MM.1S (cell line): ENCODE measurements at regions not wholly inside any gene's neighbourhood (a gene's known extent, or its start where the extent isn't known, plus 50 kb on each side); places are given as distances from the start of the nearest gene placed in this dataset.

Source experiments
- DNase-seq: peaks from one replicate; pipeline ENCODE4 v3.0.0-alpha.2; 2015
- H2AFZ ChIP-seq: fragments of 300-600 bp; sonication (generic); 2 replicates; pipeline ENCODE4 v1.6.0; 2016; ENCODE audit warnings: antibody characterized with exemption, low read length
- H3F3A ChIP-seq: fragments of 300-600 bp; sonication (generic); 2 replicates; pipeline ENCODE4 v1.6.1; 2016; ENCODE audit warnings: mild to moderate bottlenecking, antibody characterized with exemption, low read length, moderate library complexity, mixed read lengths; ENCODE audit not compliant: insufficient read depth
- H3K27ac ChIP-seq: fragments of 300-600 bp; sonication (generic); 2 replicates; pipeline ENCODE4 v1.5.1; 2016; ENCODE audit warnings: mild to moderate bottlenecking, low read length
- H3K27me3 ChIP-seq: fragments of 300-600 bp; sonication (generic); replicated peaks from 2 replicates; pipeline ENCODE4 v1.6.0; 2016; ENCODE audit warnings: low read length; ENCODE audit not compliant: insufficient read depth
- H3K36me3 ChIP-seq: fragments of 300-600 bp; sonication (generic); replicated peaks from 2 replicates; pipeline ENCODE4 v1.6.1; 2016; ENCODE audit warnings: mild to moderate bottlenecking, low read length, mixed read lengths; ENCODE audit not compliant: insufficient read depth
- H3K4me1 ChIP-seq: fragments of 300-600 bp; sonication (generic); 2 replicates; pipeline ENCODE4 v1.6.1; 2016; ENCODE audit warnings: low read length, mixed read lengths
- H3K4me2 ChIP-seq: fragments of 300-600 bp; sonication (generic); 2 replicates; pipeline ENCODE4 v1.6.0; 2016; ENCODE audit warnings: low read depth, low read length
- H3K4me3 ChIP-seq: fragments of 300-600 bp; sonication (generic); 2 replicates; pipeline ENCODE4 v1.5.1; 2016; ENCODE audit warnings: low read length, mixed read lengths
- H3K79me2 ChIP-seq: fragments of 300-600 bp; sonication (generic); 2 replicates; pipeline ENCODE4 v1.6.1; 2016; ENCODE audit warnings: mixed run types, low read length, mixed read lengths
- H3K9ac ChIP-seq: fragments of 300-600 bp; sonication (generic); 2 replicates; pipeline ENCODE4 v1.6.1; 2016; ENCODE audit warnings: low read length, mixed read lengths
- H3K9me2 ChIP-seq: fragments of 300-600 bp; sonication (generic); replicated peaks from 2 replicates; pipeline ENCODE4 v1.6.1; 2016; ENCODE audit warnings: mild to moderate bottlenecking, low read length, mixed read lengths; ENCODE audit not compliant: insufficient read depth
- H3K9me3 ChIP-seq: fragments of 300-600 bp; sonication (generic); replicated peaks from 2 replicates; pipeline ENCODE4 v1.6.1; 2016; ENCODE audit warnings: mild to moderate bottlenecking, low read length, mixed read lengths; ENCODE audit not compliant: insufficient read depth
- H4K20me1 ChIP-seq: fragments of 300-600 bp; sonication (generic); 2 replicates; pipeline ENCODE4 v1.6.1; 2016; ENCODE audit warnings: mild to moderate bottlenecking, low read length, moderate library complexity, mixed read lengths; ENCODE audit not compliant: insufficient read depth
- EZH2 ChIP-seq: fragments of 300-600 bp; sonication (generic); optimal IDR thresholded peaks from 2 replicates; pipeline ENCODE3; 2017; ENCODE audit warnings: low read depth, mild to moderate bottlenecking, antibody characterized with exemption, low read length, mixed read lengths
- EZH2phosphoT487 ChIP-seq: fragments of 300-600 bp; sonication (generic); IDR thresholded peaks from 2 replicates; pipeline ENCODE4 v1.6.1; 2018; ENCODE audit warnings: antibody characterized with exemption, low read length
- TF ChIP-seq, protein P1 (sequence below): fragments of 300-600 bp; sonication (generic); IDR thresholded peaks from 2 replicates; pipeline ENCODE4 v1.5.1; 2016; ENCODE audit warnings: antibody characterized with exemption, low read length, mixed read lengths

DNA sequence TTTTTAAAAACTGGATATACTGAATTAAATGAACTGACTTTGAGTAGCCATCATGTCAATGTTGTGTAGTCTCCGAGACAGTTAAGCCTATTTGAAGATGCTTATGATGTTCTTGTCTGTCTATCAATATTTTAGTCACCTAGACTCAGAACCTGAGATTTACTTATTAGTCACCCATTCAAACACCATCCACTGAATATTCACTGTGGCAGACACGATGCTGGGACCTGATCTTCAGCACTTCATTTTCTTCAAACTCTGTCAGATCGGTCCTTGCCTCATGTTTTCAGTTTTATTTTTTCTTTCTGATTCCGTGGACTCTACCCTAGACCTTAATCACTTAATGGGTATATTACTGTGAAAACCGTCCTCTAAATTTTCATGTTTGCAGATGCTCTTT, 123.7 kb upstream of the MCHR2 start:
- H3K4me1 ChIP-seq: no peaks in the 10 kb centered on the region
- no peak overlapping the region for H3K27ac ChIP-seq
- H3K4me2 ChIP-seq: no peak overlapping the region
- no peaks in the 10 kb centered on the region for H3K79me2 ChIP-seq
- H3F3A ChIP-seq: no peaks in the 10 kb centered on the region
- no peaks in the 10 kb centered on the region for H4K20me1 ChIP-seq
- no peak overlapping the region for H3K4me3 ChIP-seq
- no peaks in the 10 kb centered on the region for H3K36me3 ChIP-seq
- H2AFZ ChIP-seq: no peak overlapping the region
- TF ChIP-seq, protein P1, sequence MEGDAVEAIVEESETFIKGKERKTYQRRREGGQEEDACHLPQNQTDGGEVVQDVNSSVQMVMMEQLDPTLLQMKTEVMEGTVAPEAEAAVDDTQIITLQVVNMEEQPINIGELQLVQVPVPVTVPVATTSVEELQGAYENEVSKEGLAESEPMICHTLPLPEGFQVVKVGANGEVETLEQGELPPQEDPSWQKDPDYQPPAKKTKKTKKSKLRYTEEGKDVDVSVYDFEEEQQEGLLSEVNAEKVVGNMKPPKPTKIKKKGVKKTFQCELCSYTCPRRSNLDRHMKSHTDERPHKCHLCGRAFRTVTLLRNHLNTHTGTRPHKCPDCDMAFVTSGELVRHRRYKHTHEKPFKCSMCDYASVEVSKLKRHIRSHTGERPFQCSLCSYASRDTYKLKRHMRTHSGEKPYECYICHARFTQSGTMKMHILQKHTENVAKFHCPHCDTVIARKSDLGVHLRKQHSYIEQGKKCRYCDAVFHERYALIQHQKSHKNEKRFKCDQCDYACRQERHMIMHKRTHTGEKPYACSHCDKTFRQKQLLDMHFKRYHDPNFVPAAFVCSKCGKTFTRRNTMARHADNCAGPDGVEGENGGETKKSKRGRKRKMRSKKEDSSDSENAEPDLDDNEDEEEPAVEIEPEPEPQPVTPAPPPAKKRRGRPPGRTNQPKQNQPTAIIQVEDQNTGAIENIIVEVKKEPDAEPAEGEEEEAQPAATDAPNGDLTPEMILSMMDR: no peak
- TF ChIP-seq EZH2phosphoT487: no peak
- H3K27me3 ChIP-seq: no peaks in the 10 kb centered on the region
- H3K9me2 ChIP-seq: no peaks in the 10 kb centered on the region
- H3K9me3 ChIP-seq: no peaks in the 10 kb centered on the region
- DNase-seq: no peak
- H3K9ac ChIP-seq: no peak overlapping the region

DNA sequence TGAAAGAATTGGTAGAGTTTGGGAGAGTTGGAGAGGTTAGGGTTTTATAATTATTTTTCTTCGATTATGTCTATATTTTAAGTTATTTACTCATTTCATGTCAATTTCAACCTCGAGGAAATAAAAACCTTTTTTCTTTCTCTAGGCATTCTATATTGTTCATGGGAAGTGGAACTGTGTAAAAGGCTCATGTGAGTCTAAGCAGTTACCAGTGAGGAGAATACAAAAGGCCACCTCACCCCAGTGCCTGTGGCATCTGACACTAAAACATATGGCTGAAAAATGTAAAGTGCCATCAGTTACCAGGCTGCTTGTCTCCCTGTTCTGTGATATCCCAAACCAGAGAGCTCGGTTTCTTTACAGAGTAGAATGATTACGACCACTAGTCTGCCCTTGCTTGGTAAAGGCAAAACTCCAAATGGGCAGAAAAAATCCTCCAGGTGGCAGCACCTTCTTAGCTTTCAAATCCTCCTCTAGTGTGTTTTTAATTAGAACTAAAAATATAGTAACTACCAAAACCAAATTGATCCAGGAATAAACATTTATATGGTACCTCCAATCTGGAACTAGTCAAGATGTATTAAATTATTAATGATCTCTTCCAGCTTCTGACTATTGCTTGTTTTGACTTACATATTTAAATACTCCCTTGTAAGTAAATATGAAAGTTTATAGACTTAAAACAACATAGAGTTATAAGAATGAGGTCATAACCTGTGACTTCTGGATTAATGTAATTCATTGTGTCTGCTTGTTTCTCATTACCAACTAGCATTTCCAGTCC, 122.6 kb upstream of the MCHR2 start:
- no peaks in the 10 kb centered on the region for H3K79me2 ChIP-seq
- H3K4me1 ChIP-seq: no peaks in the 10 kb centered on the region
- H3K9me3 ChIP-seq: no peaks in the 10 kb centered on the region
- no peak overlapping the region for H2AFZ ChIP-seq
- peak; percentile 56 for DNase-seq
- no peaks in the 10 kb centered on the region for H4K20me1 ChIP-seq
- TF ChIP-seq EZH2 (no peak), EZH2phosphoT487 (no peak)
- TF ChIP-seq, protein P1: peak; percentile 65
- H3F3A ChIP-seq: no peaks in the 10 kb centered on the region
- H3K9ac ChIP-seq: no peak overlapping the region
- H3K9me2 ChIP-seq: no peaks in the 10 kb centered on the region
- H3K36me3 ChIP-seq: no peaks in the 10 kb centered on the region
- H3K4me3 ChIP-seq: no peak overlapping the region
- no peaks in the 10 kb centered on the region for H3K27me3 ChIP-seq
- H3K4me2 ChIP-seq: no peak overlapping the region
- H3K27ac ChIP-seq: no peak overlapping the region

DNA sequence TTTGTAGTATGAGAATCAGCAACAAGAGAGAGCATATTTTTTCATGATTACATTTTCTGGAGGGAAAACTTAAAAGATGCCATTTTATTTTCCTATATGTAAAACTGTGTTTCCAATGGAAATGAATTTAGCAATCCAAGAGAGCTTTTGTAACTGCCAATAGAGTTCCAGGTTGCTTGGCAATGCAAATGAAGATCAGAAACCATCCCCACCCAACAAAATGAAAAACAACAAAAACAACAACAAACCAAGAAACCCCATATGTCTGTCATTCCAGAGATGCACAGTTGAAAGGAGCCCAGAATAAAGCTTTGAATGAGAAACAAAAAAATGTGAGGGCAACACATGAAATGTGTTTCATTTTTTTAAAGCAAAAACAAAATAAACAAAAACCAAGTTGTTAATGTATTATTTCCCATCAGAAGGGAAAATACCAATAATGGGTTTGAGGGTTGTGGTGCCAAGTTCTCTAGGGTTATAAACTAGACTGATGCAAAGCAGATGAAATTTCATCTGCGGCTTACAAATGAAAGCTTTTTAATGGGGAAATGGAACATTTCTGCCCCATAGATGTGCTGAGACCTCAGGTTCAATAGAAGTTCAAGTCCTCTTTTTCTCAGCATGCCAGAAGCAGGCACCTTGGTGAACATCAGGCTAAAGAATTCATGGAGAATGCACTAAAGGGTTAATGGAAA, 121.5 kb upstream of the MCHR2 start:
- DNase-seq: no peak
- Histone ChIP-seq H4K20me1 (no peaks in the 10 kb centered on the region), H3K79me2 (no peaks in the 10 kb centered on the region), H3K27me3 (no peaks in the 10 kb centered on the region), H3F3A (no peaks in the 10 kb centered on the region), H3K9ac (no peak overlapping the region), H2AFZ (no peak overlapping the region), H3K4me2 (no peak overlapping the region), H3K27ac (no peak overlapping the region), H3K9me3 (no peaks in the 10 kb centered on the region), H3K4me3 (no peak overlapping the region), H3K36me3 (no peaks in the 10 kb centered on the region), H3K9me2 (no peaks in the 10 kb centered on the region), H3K4me1 (no peaks in the 10 kb centered on the region)
- TF ChIP-seq EZH2 (no peak), EZH2phosphoT487 (no peak)
- TF ChIP-seq, protein P1: no peak
